AG20443 (cell line): ENCODE measurements at regions not wholly inside any gene's neighbourhood (a gene's known extent, or its start where the extent isn't known, plus 50 kb on each side); places are given as distances from the start of the nearest gene placed in this dataset.
"Not testable (repeated sequence)": the region's sequence is repeated elsewhere in the genome, so short reads cannot be mapped to it uniquely, and the experiment has no call there.

Experiments
- DNase-seq: peaks from one replicate; pipeline ENCODE4 v3.0.0; 2012; ENCODE audit warnings: low spot score, mixed read lengths

GRCh38 chr12:17215759-17216570 lies 610.0 kb upstream of the LMO3 start:
- no peak for DNase-seq

- DNase-seq, result no peak
Measured at GRCh38 chr12:17214929-17215328, 609.0 kb upstream of the LMO3 start.

GRCh38 chr12:17206553-17206952 lies 600.6 kb upstream of the LMO3 start:
- DNase-seq, result no peak

GRCh38 chr12:17204289-17205054 lies 598.5 kb upstream of the LMO3 start:
- DNase-seq, result no peak

- no peak for DNase-seq
Measured at GRCh38 chr12:17203497-17203896, 597.5 kb upstream of the LMO3 start.

- no peak for DNase-seq
Measured at GRCh38 chr12:17197971-17198370, 592.0 kb upstream of the LMO3 start.

GRCh38 chr12:17192721-17193120 lies 586.8 kb upstream of the LMO3 start:
- DNase-seq, result no peak

GRCh38 chr12:17169726-17170471 lies 563.9 kb upstream of the LMO3 start:
- no peak for DNase-seq

- no peak for DNase-seq
Measured at GRCh38 chr12:17159506-17160300, 553.7 kb upstream of the LMO3 start.

GRCh38 chr12:17158201-17158600 lies 552.2 kb upstream of the LMO3 start:
- no peak for DNase-seq

GRCh38 chr12:17151917-17152316 lies 546.0 kb upstream of the LMO3 start:
- no peak for DNase-seq

- no peak for DNase-seq
Measured at GRCh38 chr12:17148706-17149105, 542.7 kb upstream of the LMO3 start.

- no peak for DNase-seq
Measured at GRCh38 chr12:17142856-17143255, 536.9 kb upstream of the LMO3 start.

GRCh38 chr12:17139931-17140330 lies 534.0 kb upstream of the LMO3 start:
- no peak for DNase-seq

- no peak for DNase-seq
Measured at GRCh38 chr12:17137396-17137795, 531.4 kb upstream of the LMO3 start.

- no peak for DNase-seq
Measured at GRCh38 chr12:17134315-17134714, 528.4 kb upstream of the LMO3 start.

GRCh38 chr12:17132336-17132735 lies 526.4 kb upstream of the LMO3 start:
- no peak for DNase-seq

GRCh38 chr12:17116538-17116937 lies 510.6 kb upstream of the LMO3 start:
- not testable (repeated sequence) for DNase-seq

- DNase-seq, result no peak
Measured at GRCh38 chr12:17110316-17110715, 504.4 kb upstream of the LMO3 start.

GRCh38 chr12:17108877-17109541 lies 503.0 kb upstream of the LMO3 start:
- DNase-seq, result no peak

GRCh38 chr12:17104801-17105200 lies 498.8 kb upstream of the LMO3 start:
- DNase-seq, result no peak
